GM21737 (cell line): ENCODE measurements at regions not wholly inside any gene's neighbourhood (a gene's known extent, or its start where the extent isn't known, plus 50 kb on each side); places are given as distances from the start of the nearest gene placed in this dataset.
"Not testable (repeated sequence)": the region's sequence is repeated elsewhere in the genome, so short reads cannot be mapped to it uniquely, and the experiment has no call there.

Experiments used
- ATAC-seq: cut with Tn5 transposase; IDR thresholded peaks from one replicate; pipeline ENCODE4 v1.9.1; 2021; ENCODE audit warnings: mild to moderate bottlenecking, moderate library complexity; ENCODE audit not compliant: unreplicated experiment

- ATAC-seq: no peak
Observed at GRCh38 chr7:34385384-34385783, 272.6 kb upstream of the NPSR1 start.

- no peak for ATAC-seq
Observed at GRCh38 chr7:34389332-34390078, 268.5 kb upstream of the NPSR1 start.

- no peak for ATAC-seq
Observed at GRCh38 chr7:34390103-34390502, 267.9 kb upstream of the NPSR1 start.

DNA sequence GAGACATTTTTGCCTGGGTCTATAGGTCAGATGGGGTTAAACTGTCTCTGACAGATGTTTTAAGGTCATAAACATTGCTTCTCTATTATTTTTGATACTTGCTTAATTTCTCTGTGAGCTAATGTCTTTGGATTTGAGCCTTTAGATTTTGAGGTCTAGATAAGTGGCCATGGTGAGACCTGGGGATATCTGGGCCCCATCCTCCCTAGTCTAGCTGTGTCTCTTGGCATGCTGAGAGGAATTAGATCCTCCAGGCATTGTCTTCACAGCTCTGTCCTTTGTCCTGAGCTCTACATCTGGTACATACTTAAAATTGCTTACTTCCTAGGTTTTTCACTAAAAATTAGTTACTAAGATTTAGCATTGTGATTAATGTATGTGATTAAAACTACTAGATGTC lies 265.0 kb upstream of the NPSR1 start:
- no peak for ATAC-seq

GRCh38 chr7:34396437-34397064 lies 261.5 kb upstream of the NPSR1 start:
- ATAC-seq: no peak

DNA sequence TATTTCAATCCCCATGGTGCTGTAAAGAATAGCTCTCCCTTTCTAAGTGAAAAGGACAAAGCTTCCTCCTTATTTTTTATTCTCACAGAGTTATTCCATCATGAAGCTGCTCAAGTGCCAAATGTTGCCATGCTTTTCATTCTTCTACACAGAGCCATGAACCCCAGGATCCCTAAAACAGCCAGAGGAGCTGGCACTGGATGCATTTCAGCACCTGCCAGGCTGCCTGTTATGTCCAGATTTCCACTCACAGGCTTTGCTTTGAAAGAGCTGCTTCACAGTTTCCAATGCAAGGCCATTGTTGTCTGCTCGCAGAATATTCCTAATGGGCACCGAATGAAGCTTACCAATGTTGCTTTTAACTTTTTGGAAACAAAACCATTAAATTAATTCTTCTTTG lies 256.2 kb upstream of the NPSR1 start:
- no peak for ATAC-seq

GRCh38 chr7:34406848-34407530 lies 251.0 kb upstream of the NPSR1 start:
- ATAC-seq: no peak

- ATAC-seq: no peak
Observed at GRCh38 chr7:34407586-34407985, 250.4 kb upstream of the NPSR1 start.

DNA sequence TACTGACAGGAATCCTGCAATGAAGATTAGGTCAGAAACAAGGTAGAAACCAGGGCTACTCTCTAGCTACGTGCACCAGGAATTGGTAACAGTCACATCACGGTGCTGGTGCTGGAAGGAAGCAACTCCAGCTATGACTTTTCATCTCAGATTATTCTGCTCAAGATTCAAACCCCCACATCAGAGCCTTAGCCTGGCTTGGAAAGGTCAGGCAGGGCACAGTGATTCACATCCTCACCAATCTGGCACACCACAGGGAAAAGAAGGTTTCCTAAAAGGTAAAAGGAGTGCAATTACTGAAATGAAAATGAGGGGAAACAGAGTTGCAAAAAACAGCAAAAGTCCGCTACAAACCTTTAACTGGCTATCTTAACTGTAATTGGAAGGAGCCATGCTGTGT lies 240.2 kb upstream of the NPSR1 start:
- no peak for ATAC-seq

DNA sequence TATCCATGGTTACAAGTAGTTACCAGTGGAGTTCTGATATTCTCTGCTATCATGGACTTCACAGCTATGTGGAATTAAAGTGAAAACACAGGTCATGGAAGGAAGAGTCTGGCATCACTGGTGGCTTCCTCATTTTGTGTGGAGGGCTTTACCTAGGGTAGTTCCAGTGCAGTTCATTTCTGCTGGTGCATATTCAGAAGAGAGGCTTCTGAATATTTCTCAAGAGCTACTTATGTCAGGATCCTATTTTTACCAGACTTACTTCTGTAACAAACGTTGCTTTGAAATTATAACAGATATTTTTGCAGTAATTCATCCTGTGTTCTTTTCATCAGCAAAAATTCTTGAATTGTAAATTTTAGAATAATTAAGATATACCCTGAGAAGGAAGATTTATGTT lies 236.5 kb upstream of the NPSR1 start:
- no peak for ATAC-seq

GRCh38 chr7:34425194-34425593 lies 232.8 kb upstream of the NPSR1 start:
- ATAC-seq: no peak

DNA sequence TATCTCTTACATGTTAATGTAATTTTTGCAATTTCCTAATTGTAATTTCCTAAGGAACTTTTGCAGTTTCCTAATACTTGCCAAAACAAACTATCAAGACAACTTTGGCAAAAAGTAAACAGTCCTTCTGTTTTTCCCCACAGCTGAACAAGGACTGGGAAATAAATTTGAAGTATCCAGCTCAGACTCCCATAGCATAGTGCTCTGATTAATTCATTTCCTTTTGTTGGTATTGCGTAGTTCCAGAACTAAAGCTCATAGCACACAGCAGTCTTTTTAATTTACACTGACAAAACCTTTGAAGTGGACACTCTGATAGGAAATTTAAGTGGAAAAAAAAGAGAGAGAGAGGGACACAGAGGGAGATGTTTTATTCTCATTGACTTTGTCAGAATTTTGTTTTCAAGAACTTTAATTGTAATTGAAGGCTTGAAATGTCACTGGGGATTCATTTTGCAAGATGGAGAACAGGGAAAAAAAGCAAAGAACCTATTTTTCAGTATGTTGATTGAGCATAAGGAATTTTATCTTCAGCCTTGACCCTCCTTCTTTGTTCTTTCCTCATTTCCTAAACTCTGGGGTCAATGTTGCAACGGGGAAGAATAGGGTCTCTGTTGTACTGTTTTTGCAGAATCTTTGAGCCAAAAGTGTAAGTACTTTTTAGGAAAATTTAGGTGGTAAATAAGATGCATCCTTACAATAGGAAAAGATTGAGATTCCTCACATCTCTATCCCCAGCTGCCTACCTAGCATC lies 232.2 kb upstream of the NPSR1 start:
- no peak for ATAC-seq

DNA sequence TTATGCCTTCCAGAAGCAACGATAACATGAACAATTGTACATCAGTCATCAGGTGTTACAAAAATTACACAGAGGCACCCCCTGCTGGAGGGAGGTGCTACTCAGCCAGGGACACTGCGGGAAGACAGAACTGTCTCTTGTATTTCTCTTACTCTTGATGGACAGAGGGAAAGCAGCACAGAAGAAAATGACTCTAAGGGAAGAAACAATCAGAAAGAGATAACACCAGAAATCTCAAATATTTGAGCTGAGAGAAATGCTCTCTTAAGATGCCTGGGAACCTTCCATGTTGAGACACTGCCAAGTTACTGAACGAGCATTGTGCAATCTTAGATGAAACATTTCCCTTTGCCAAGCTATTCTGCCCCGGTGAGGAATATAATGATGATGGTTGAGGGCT lies 227.6 kb upstream of the NPSR1 start:
- no peak for ATAC-seq

DNA sequence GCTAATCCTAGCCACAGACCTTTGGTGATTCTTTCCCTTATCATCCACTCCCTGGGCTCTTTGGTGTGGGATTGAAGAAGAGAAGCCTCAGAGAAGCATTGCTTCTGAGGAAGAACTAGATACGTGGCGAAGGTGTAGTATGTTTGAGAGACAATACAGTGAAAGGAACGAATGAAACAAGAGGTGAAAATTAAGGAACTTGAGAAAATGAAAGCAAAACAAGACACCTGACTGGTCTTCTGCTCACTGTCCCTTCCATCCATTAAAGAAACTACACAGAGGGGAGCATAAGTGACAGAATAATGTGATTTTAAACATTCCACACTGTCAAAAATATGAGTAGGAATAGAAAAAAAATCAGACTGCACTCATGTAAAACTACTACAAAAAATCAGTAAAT lies 219.6 kb upstream of the NPSR1 start:
- ATAC-seq: no peak

DNA sequence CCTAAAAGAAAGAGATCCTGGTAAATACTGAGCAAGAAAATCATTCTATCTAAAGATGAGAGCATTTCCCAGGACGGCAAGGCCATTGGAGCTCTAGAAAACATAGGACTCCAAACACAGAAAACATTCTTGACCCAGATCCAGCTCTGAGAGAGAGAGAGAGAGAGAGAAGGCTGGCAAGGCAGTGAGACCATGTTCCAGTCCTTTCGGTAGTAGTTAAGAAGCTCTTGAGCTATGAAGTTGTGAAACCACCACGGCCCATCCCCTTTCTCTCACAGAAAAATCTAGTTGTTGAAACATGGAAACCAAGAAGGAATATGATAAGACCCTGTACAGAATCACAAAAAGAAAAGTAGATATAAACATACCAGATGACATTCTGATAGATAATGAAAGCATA lies 212.4 kb upstream of the NPSR1 start:
- no peak for ATAC-seq

DNA sequence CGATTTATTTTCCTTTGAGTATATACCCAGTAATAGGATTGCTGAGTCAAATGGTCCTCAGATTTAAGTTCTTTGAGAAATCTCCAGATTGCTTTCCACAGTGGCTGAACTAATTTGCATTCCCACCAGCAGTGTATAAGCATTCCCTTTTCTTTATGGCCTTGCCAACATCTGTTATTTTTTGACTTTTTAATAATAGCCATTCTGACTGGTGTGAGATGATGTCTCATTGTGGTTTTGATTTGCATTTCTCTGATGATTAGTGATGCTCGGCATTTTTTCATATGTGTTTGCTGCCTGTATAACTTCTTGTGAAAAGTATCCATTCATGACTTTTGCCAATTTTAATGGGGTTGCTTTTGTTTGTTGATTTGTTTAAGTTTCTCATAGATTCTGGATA lies 209.5 kb upstream of the NPSR1 start:
- ATAC-seq: not testable (repeated sequence)

DNA sequence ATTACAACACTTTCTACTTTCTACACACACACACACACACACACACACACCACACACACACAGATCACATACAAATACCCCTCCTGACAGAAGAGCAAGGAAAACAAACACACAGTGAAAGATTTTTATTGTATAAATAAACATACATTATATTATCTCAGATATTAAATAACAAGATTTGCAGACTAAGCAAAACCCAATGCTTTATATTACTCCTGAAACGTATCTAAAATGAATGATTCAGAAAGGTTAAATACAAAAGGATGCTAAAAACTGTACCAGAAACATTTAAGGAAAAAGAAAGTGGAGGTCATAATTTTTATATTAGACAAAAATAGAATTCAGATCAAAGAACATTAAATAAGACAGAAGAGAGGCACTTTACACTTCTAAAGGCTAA lies 208.3 kb upstream of the NPSR1 start:
- no peak for ATAC-seq

DNA sequence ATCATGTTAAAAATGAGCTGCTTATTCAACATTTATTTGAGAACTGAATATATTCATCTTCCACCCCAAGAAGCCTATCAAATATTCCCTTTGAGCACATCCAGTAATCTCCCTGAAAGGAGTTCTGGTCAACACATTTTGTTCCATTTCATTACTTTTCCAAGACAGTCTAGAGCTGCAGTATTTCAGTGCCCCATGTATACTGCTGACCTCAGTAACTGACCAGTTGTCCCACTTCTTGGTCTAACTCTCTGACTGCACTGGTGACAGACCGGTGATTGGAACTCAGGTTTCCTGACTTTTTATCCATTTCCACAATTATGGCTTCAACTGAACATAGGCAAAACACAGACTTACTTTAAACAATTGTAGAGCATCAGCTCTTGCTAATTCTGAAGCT lies 206.8 kb upstream of the NPSR1 start:
- no peak for ATAC-seq

GRCh38 chr7:34451923-34452322 lies 206.1 kb upstream of the NPSR1 start:
- no peak for ATAC-seq

DNA sequence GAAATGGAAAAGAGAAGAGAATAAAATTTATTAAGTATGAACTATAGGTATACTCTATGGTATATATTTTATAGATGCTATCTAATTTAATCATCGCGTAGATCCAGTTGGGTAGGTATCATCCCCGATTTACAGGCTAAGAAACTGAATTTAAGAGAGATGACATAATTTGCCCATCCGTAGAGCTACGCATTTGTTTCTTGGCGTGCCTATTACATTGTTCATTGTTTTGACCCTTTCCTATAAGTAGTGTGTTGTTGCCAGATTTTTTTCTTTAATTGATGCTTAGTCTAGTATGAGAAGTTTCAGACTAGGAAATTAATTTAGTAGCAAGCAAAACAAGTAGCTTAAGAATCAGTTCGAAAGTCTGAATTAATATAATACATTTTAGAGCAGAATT lies 205.7 kb upstream of the NPSR1 start:
- ATAC-seq: no peak

DNA sequence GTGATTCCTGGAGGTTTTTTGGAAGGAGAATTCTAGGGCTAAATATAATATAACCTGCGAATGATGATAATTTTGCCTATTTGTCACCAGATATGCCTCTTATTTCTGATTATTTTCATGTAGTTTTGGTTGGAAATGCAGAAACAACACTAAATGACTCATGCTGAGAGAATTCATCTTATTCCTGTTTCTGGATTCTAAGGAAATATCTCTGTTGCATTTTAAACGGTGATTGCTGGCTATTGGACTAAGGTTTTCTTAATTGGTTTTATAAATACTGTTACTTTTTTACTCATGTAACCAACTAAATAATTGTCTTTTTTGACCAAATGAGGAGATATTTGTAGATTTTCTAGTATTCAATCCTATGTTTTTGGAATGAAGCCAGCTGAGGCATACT lies 204.9 kb upstream of the NPSR1 start:
- ATAC-seq: no peak

- ATAC-seq: no peak
Observed at GRCh38 chr7:34454381-34454780, 203.6 kb upstream of the NPSR1 start.
